ENCODE measurements at regions not wholly inside any gene's neighbourhood (a gene's known extent, or its start where the extent isn't known, plus 50 kb on each side); places are given as distances from the start of the nearest gene placed in this dataset.

DNA sequence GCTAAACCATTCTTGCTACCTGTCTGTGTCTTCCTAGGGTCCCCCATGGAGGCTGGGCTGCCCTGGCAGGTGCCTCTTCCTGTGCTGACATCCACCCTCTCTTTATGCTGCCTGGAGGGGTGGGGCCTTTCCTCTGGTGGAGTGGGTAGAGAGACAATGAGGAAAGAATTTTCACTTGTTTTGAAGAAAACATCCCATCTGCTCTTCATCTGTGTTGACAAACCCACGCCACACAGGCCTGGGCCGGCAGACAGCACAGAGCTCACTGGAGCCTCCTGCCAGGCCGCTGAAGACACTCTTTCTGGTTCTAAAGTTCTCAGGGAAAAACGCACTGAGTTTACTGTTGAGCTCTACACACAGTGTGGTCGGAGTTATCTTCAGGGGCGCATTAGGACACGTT, 328.2 kb downstream of the GLRX3 start:
- TF ChIP-seq, protein P1, sequence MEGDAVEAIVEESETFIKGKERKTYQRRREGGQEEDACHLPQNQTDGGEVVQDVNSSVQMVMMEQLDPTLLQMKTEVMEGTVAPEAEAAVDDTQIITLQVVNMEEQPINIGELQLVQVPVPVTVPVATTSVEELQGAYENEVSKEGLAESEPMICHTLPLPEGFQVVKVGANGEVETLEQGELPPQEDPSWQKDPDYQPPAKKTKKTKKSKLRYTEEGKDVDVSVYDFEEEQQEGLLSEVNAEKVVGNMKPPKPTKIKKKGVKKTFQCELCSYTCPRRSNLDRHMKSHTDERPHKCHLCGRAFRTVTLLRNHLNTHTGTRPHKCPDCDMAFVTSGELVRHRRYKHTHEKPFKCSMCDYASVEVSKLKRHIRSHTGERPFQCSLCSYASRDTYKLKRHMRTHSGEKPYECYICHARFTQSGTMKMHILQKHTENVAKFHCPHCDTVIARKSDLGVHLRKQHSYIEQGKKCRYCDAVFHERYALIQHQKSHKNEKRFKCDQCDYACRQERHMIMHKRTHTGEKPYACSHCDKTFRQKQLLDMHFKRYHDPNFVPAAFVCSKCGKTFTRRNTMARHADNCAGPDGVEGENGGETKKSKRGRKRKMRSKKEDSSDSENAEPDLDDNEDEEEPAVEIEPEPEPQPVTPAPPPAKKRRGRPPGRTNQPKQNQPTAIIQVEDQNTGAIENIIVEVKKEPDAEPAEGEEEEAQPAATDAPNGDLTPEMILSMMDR (IDR thresholded peaks at IDR 0.05; ENCODE audit: extremely low read depth, missing control alignments): no peak
- DNase-seq (ENCODE audit: low spot score): no peak

GRCh38 chr10:130466271-130466997, 330.2 kb downstream of the GLRX3 start:
- TF ChIP-seq, protein P1 (IDR thresholded peaks at IDR 0.05; ENCODE audit: extremely low read depth, missing control alignments): no peak
- DNase-seq (ENCODE audit: low spot score): no peak

GRCh38 chr10:130470286-130470685, 334.1 kb downstream of the GLRX3 start:
- DNase-seq (ENCODE audit: low spot score): no peak

DNA sequence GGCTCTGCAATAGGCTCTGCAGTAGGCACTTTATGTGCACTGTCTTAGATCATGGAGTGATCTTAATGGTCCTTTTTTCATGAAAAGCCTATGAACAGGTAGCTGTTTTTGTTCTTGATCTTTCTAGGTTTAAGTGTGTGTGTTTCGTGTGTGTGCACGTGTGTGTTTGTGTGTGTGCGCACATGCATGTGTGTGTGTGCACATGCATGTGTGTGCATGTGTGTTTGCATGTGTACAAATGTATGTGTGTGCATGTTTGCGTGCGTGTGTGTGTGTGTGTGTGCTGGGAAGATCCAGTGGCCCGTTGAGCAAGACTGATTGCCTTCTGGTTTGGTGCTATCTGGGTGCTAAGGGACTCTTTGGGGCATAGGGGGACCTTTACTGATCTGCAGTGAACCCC, 334.8 kb downstream of the GLRX3 start:
- DNase-seq (ENCODE audit: low spot score): no peak
- TF ChIP-seq, protein P1 (IDR thresholded peaks at IDR 0.05; ENCODE audit: extremely low read depth, missing control alignments): no peak

More at GRCh38 chr10:130470286-130470685, 334.1 kb downstream of the GLRX3 start:
- TF ChIP-seq, protein P1 (IDR thresholded peaks at IDR 0.05; ENCODE audit: extremely low read depth, missing control alignments): no peak

DNA sequence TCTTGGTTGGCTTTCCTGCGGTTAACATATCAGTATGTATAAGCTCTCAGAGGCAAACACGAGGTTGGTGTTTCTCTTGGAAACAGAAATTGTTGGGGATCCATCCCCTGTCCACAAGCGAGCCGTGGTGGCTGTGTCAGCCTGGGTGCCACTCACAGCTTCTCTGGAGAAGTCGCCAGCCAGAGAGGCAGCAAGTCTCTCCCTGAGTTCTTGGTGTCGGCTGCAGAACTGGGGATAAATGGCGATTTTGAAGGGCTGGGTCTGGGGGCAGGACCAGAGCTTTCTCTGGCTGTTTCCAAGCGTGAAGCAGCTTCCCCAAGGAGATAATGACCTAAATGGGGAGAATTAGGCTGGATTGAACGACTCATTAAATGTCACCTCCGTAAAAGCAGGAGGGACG, 335.3 kb downstream of the GLRX3 start:
- no peak for DNase-seq (ENCODE audit: low spot score)
- TF ChIP-seq, protein P1 (IDR thresholded peaks at IDR 0.05; ENCODE audit: extremely low read depth, missing control alignments): no peak

GRCh38 chr10:130472236-130472635, 336.0 kb downstream of the GLRX3 start:
- TF ChIP-seq, protein P1 (IDR thresholded peaks at IDR 0.05; ENCODE audit: extremely low read depth, missing control alignments): no peak

DNA sequence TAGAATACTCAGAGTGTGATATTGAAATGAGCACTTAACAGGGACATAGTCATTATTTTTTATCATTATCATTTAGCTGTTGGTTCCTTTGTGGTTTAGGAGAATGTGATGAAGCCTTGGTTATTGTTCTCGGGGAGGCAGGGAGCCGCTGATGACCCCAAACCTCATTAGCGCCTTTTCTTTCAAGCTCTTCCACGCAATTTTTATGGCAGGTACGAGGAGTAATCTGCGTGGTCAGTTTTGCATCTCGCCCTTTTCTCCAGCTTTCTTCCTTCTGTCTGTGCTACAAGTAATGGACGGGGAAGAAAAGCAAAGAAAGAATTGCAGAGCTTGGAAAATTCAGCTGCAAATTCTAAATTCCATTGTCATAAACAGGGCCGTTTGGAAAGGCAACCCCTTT, 338.4 kb downstream of the GLRX3 start:
- DNase-seq (ENCODE audit: low spot score): no peak
- TF ChIP-seq, protein P1 (IDR thresholded peaks at IDR 0.05; ENCODE audit: extremely low read depth, missing control alignments): no peak

More at GRCh38 chr10:130472236-130472635, 336.0 kb downstream of the GLRX3 start:
- no peak for DNase-seq (ENCODE audit: low spot score)
